CD14-positive monocyte (primary cell): ENCODE measurements at regions not wholly inside any gene's neighbourhood (a gene's known extent, or its start where the extent isn't known, plus 50 kb on each side); places are given as distances from the start of the nearest gene placed in this dataset.

Experiments used
- DNase-seq, 3 donors: peaks; one replicate each; pipeline ENCODE4 v3.0.0-alpha.2; 2011 to 2022
- H2AFZ ChIP-seq: 2 replicates; pipeline ENCODE4 v1.6.0; 2012; ENCODE audit warnings: mild to moderate bottlenecking, low read depth, low read length, inconsistent platforms; ENCODE audit not compliant: insufficient read depth, poor library complexity, severe bottlenecking
- H3K27ac ChIP-seq, 2 donors: 1 replicate in 1 of 2; 2 replicates in 1 of 2; pipeline ENCODE4 v1.5.1; 2012 to 2013; ENCODE audit warnings: low read length in 2 of 2, control low read depth in 1 of 2, inconsistent platforms in 1 of 2, low read depth in 1 of 2, mild to moderate bottlenecking in 1 of 2
- H3K27me3 ChIP-seq, 2 donors: one replicate each; pipeline versions ENCODE4 v1.6.0 to v1.6.1; 2011 to 2013; ENCODE audit warnings: low read length in 2 of 2; ENCODE audit not compliant: control insufficient read depth in 2 of 2, insufficient read depth in 2 of 2
- H3K36me3 ChIP-seq, 2 donors: replicated peaks in 1 of 2; 1 replicate in 1 of 2; 2 replicates in 1 of 2; pipeline versions ENCODE4 v1.5.1 to v1.6.1; 2012 to 2013; ENCODE audit warnings: low read length in 2 of 2, control low read depth in 1 of 2, inconsistent platforms in 1 of 2, mild to moderate bottlenecking in 1 of 2; ENCODE audit not compliant: insufficient read depth in 2 of 2, control insufficient read depth in 1 of 2
- H3K4me1 ChIP-seq, 2 donors: 1 replicate in 1 of 2; 2 replicates in 1 of 2; pipeline versions ENCODE4 v1.5.1 to v1.6.1; 2012 to 2013; ENCODE audit warnings: low read length in 2 of 2, control low read depth in 1 of 2, inconsistent platforms in 1 of 2, mild to moderate bottlenecking in 1 of 2, moderate library complexity in 1 of 2; ENCODE audit not compliant: insufficient read depth in 2 of 2, control insufficient read depth in 1 of 2
- H3K4me2 ChIP-seq: replicated peaks from 2 replicates; pipeline ENCODE3; 2012; ENCODE audit warnings: low read length, moderate library complexity, mild to moderate bottlenecking; ENCODE audit not compliant: poor library complexity, severe bottlenecking; ENCODE audit errors: extremely low read depth
- H3K4me3 ChIP-seq, 3 experiments: fragments of 200-600 bp in 1 of 3; sonication (generic) in 1 of 3; replicated peaks in 1 of 3; 1 replicate in 2 of 3; 2 replicates in 1 of 3; pipeline ENCODE4 v1.5.1; 2011 to 2013; ENCODE audit warnings: low read length in 3 of 3, mild to moderate bottlenecking in 3 of 3, control low read depth in 2 of 3, low read depth in 2 of 3, inconsistent platforms in 1 of 3, moderate library complexity in 1 of 3
- H3K79me2 ChIP-seq: 2 replicates; pipeline ENCODE4 v1.6.0; 2012; ENCODE audit warnings: mild to moderate bottlenecking, control low read depth, inconsistent platforms, low read length, moderate library complexity; ENCODE audit not compliant: insufficient read depth
- H3K9ac ChIP-seq: 2 replicates; pipeline ENCODE4 v1.6.0; 2017; ENCODE audit warnings: low read length, mild to moderate bottlenecking; ENCODE audit not compliant: insufficient read depth, poor library complexity, severe bottlenecking
- H3K9me3 ChIP-seq, 2 donors: replicated peaks in 1 of 2; 1 replicate in 1 of 2; 2 replicates in 1 of 2; pipeline versions ENCODE4 v1.5.1 to v1.6.1; 2012 to 2013; ENCODE audit warnings: low read length in 2 of 2, control low read depth in 1 of 2; ENCODE audit not compliant: control insufficient read depth in 1 of 2, insufficient read depth in 1 of 2
- H4K20me1 ChIP-seq: 2 replicates; pipeline ENCODE4 v1.6.0; 2012; ENCODE audit warnings: mild to moderate bottlenecking, low read length, control low read depth, moderate library complexity; ENCODE audit not compliant: insufficient read depth
- H3K27ac Mint-ChIP-seq, 7 donors: one replicate each; pipeline ENCODE4 v1.8.0; 2020; ENCODE audit warnings: mild to moderate bottlenecking in 7 of 7, mixed read lengths in 7 of 7, moderate library complexity in 6 of 7, inconsistent platforms in 2 of 7
- H3K27me3 Mint-ChIP-seq, 3 donors: one replicate each; pipeline ENCODE4 v1.8.0; 2021 to 2022; ENCODE audit warnings: low read depth in 3 of 3, mild to moderate bottlenecking in 3 of 3, mixed read lengths in 3 of 3, moderate library complexity in 3 of 3, inconsistent platforms in 1 of 3
- H3K36me3 Mint-ChIP-seq, 2 donors: one replicate each; pipeline ENCODE4 v1.8.0; 2020; ENCODE audit warnings: mixed read lengths in 2 of 2, inconsistent platforms in 1 of 2, mild to moderate bottlenecking in 1 of 2
- H3K4me1 Mint-ChIP-seq: one replicate; pipeline ENCODE4 v1.8.0; 2020; ENCODE audit warnings: mild to moderate bottlenecking, mixed read lengths
- H3K4me3 Mint-ChIP-seq, 2 donors: one replicate each; pipeline ENCODE4 v1.8.0; 2020; ENCODE audit warnings: mild to moderate bottlenecking in 2 of 2, mixed read lengths in 2 of 2, moderate library complexity in 1 of 2
- H3K9me3 Mint-ChIP-seq, 7 donors: one replicate each; pipeline ENCODE4 v1.8.0; 2020 to 2022; ENCODE audit warnings: mixed read lengths in 7 of 7, mild to moderate bottlenecking in 6 of 7, moderate library complexity in 6 of 7, inconsistent platforms in 2 of 7
- CTCF ChIP-seq: fragments of 200-600 bp; IDR thresholded peaks from one replicate; pipeline ENCODE4 v1.8.0; 2022; ENCODE audit warnings: antibody characterized with exemption, mild to moderate bottlenecking
- WGBS: methylation state at CpG from one replicate; pipeline ENCODE4 v1.1.5; 2013; ENCODE audit warnings: missing lambda C conversion rate; ENCODE audit not compliant: insufficient coverage; 5-methylcytosine and 5-hydroxymethylcytosine counted together
- intact Hi-C, 2 donors: fragments of 100-400 bp; cut with micrococcal nuclease; formaldehyde crosslinking; loops; one replicate each; pipeline versions ENCODE4 v1.15.0 to v1.15.1; 2023

GRCh38 chr2:224287531-224287930 lies 114.4 kb downstream of the FAM124B start:
- Histone ChIP-seq H3K36me3 (no peaks in the 10 kb centered on the region), H3K4me2 (no peak overlapping the region), H3K9ac (no peak overlapping the region), H3K79me2 (no peaks in the 10 kb centered on the region), H3K9me3 (no peaks in the 10 kb centered on the region), H3K4me3 (no peak overlapping the region), H3K27ac (no peak overlapping the region), H4K20me1 (no peaks in the 10 kb centered on the region), H2AFZ (no peak overlapping the region), H3K27me3 (peaks cover 3 to 24% of the 10 kb centered on the region in 2 donors), H3K4me1 (no peaks in the 10 kb centered on the region)
- no CpG with 5 or more reads among the region's 2 CpGs for WGBS
- Mint-ChIP-seq H3K27ac (no peak overlapping the region), H3K36me3 (no peaks in the 10 kb centered on the region), H3K27me3 (peaks cover 1 to 10% (median 10%) of the 10 kb centered on the region in 3 donors), H3K9me3 (no peaks in the 10 kb centered on the region), H3K4me1 (peaks cover 1% of the 10 kb centered on the region), H3K4me3 (no peak overlapping the region)
- intact Hi-C loops: loop anchor here in 1 of 2 donors (5.0 kb wide), 1 partner anchor 290 kb away; no protein-coding TSS in a partner anchor
- DNase-seq: no peak
- TF ChIP-seq CTCF: no peak

GRCh38 chr2:224286923-224287322 lies 115.0 kb downstream of the FAM124B start:
- H3K4me1 ChIP-seq: no peaks in the 10 kb centered on the region
- no peaks in the 10 kb centered on the region for H3K9me3 ChIP-seq
- peaks cover 3 to 16% (median 10%) of the 10 kb centered on the region in 3 donors for H3K27me3 Mint-ChIP-seq
- no CpG with 5 or more reads among the region's 2 CpGs for WGBS
- peaks cover 1% of the 10 kb centered on the region for H3K4me1 Mint-ChIP-seq
- no peaks in the 10 kb centered on the region for H4K20me1 ChIP-seq
- no peaks in the 10 kb centered on the region for H3K36me3 ChIP-seq
- no peaks in the 10 kb centered on the region for H3K9me3 Mint-ChIP-seq
- H3K79me2 ChIP-seq: no peaks in the 10 kb centered on the region
- H3K4me3 Mint-ChIP-seq: no peak overlapping the region
- no peak overlapping the region for H3K4me3 ChIP-seq
- H2AFZ ChIP-seq: no peak overlapping the region
- intact Hi-C loops: loop anchor here in 1 of 2 donors (5.0 kb wide), 1 partner anchor 290 kb away; no protein-coding TSS in a partner anchor
- no peak overlapping the region for H3K4me2 ChIP-seq
- no peaks in the 10 kb centered on the region for H3K36me3 Mint-ChIP-seq
- no peak for TF ChIP-seq CTCF
- H3K9ac ChIP-seq: no peak overlapping the region
- no peak overlapping the region for H3K27ac ChIP-seq
- H3K27ac Mint-ChIP-seq: no peak overlapping the region
- no peak for DNase-seq
- H3K27me3 ChIP-seq: peaks cover 3 to 21% of the 10 kb centered on the region in 2 donors
